ENCODE measurements at regions not wholly inside any gene's neighbourhood (a gene's known extent, or its start where the extent isn't known, plus 50 kb on each side); places are given as distances from the start of the nearest gene placed in this dataset.
A peak's percentile ranks its signal among the peaks of the same experiment; 100 is the strongest.

- DNase-seq (ENCODE audit: low read depth, low spot score): no peak
- H3K27me3 ChIP-seq (ENCODE audit: insufficient read depth, insufficient read length): no peaks in the 10 kb centered on the region
- H3K9ac ChIP-seq (ENCODE audit: insufficient read length, low read depth): no peak overlapping the region
- no peaks in the 10 kb centered on the region for H3K36me3 ChIP-seq (ENCODE audit: insufficient read depth, insufficient read length, low read length)
- TF ChIP-seq ZNF274 (IDR thresholded peaks at IDR 0.05; ENCODE audit: low read depth, low read length) (no peak), SUZ12 (IDR thresholded peaks at IDR 0.05; ENCODE audit: extremely low read depth, insufficient read depth, insufficient read length) (no peak), YY1 (IDR thresholded peaks at IDR 0.05; ENCODE audit: insufficient read depth, insufficient read length) (no peak)
- H3K4me1 ChIP-seq (ENCODE audit: insufficient read depth, insufficient read length): no peaks in the 10 kb centered on the region
- H3K9me3 ChIP-seq (ENCODE audit: insufficient read depth, low read length): 0 out of 2 replicates have a peak, but pooled peaks cover 2% of the 10 kb centered on the region
- no peak overlapping the region for H3K4me3 ChIP-seq (ENCODE audit: insufficient read length, low read depth)
Observed at GRCh38 chr4:121479808-121480207, 99.0 kb upstream of the QRFPR start.

- TF ChIP-seq YY1 (IDR thresholded peaks at IDR 0.05; ENCODE audit: insufficient read depth, insufficient read length) (no peak), ZNF274 (IDR thresholded peaks at IDR 0.05; ENCODE audit: low read depth, low read length) (no peak), SUZ12 (IDR thresholded peaks at IDR 0.05; ENCODE audit: extremely low read depth, insufficient read depth, insufficient read length) (no peak)
Observed at GRCh38 chr4:121477480-121477879, 96.7 kb upstream of the QRFPR start.

GRCh38 chr4:121477079-121477478 lies 96.3 kb upstream of the QRFPR start:
- TF ChIP-seq ZNF274 (IDR thresholded peaks at IDR 0.05; ENCODE audit: low read depth, low read length) (no peak), SUZ12 (IDR thresholded peaks at IDR 0.05; ENCODE audit: extremely low read depth, insufficient read depth, insufficient read length) (no peak), YY1 (IDR thresholded peaks at IDR 0.05; ENCODE audit: insufficient read depth, insufficient read length) (no peak)
- Histone ChIP-seq H3K4me1 (ENCODE audit: insufficient read depth, insufficient read length) (no peaks in the 10 kb centered on the region), H3K27me3 (ENCODE audit: insufficient read depth, insufficient read length) (no peaks in the 10 kb centered on the region), H3K9ac (ENCODE audit: insufficient read length, low read depth) (no peak overlapping the region), H3K9me3 (ENCODE audit: insufficient read depth, low read length) (no peaks in the 10 kb centered on the region), H3K36me3 (ENCODE audit: insufficient read depth, insufficient read length, low read length) (no peaks in the 10 kb centered on the region), H3K4me3 (ENCODE audit: insufficient read length, low read depth) (no peak overlapping the region)
- DNase-seq (ENCODE audit: low read depth, low spot score): no peak

More at GRCh38 chr4:121477480-121477879, 96.7 kb upstream of the QRFPR start:
- Histone ChIP-seq H3K4me1 (ENCODE audit: insufficient read depth, insufficient read length) (no peaks in the 10 kb centered on the region), H3K4me3 (ENCODE audit: insufficient read length, low read depth) (no peak overlapping the region), H3K27me3 (ENCODE audit: insufficient read depth, insufficient read length) (no peaks in the 10 kb centered on the region), H3K9ac (ENCODE audit: insufficient read length, low read depth) (no peak overlapping the region), H3K36me3 (ENCODE audit: insufficient read depth, insufficient read length, low read length) (no peaks in the 10 kb centered on the region), H3K9me3 (ENCODE audit: insufficient read depth, low read length) (no peaks in the 10 kb centered on the region)
- no peak for DNase-seq (ENCODE audit: low read depth, low spot score)

GRCh38 chr4:121472937-121473721 lies 92.3 kb upstream of the QRFPR start:
- Histone ChIP-seq H3K4me1 (ENCODE audit: insufficient read depth, insufficient read length) (no peaks in the 10 kb centered on the region), H3K9ac (ENCODE audit: insufficient read length, low read depth) (no peak overlapping the region), H3K9me3 (ENCODE audit: insufficient read depth, low read length) (no peaks in the 10 kb centered on the region), H3K4me3 (ENCODE audit: insufficient read length, low read depth) (no peak overlapping the region), H3K36me3 (ENCODE audit: insufficient read depth, insufficient read length, low read length) (no peaks in the 10 kb centered on the region), H3K27me3 (ENCODE audit: insufficient read depth, insufficient read length) (no peaks in the 10 kb centered on the region)
- no peak for DNase-seq (ENCODE audit: low read depth, low spot score)
- TF ChIP-seq ZNF274 (IDR thresholded peaks at IDR 0.05; ENCODE audit: low read depth, low read length) (no peak), SUZ12 (IDR thresholded peaks at IDR 0.05; ENCODE audit: extremely low read depth, insufficient read depth, insufficient read length) (no peak), YY1 (IDR thresholded peaks at IDR 0.05; ENCODE audit: insufficient read depth, insufficient read length) (no peak)

- DNase-seq (ENCODE audit: low read depth, low spot score): no peak
- Histone ChIP-seq H3K36me3 (ENCODE audit: insufficient read depth, insufficient read length, low read length) (no peaks in the 10 kb centered on the region), H3K4me1 (ENCODE audit: insufficient read depth, insufficient read length) (no peaks in the 10 kb centered on the region), H3K27me3 (ENCODE audit: insufficient read depth, insufficient read length) (no peaks in the 10 kb centered on the region), H3K9me3 (ENCODE audit: insufficient read depth, low read length) (no peaks in the 10 kb centered on the region), H3K4me3 (ENCODE audit: insufficient read length, low read depth) (no peak overlapping the region), H3K9ac (ENCODE audit: insufficient read length, low read depth) (no peak overlapping the region)
- TF ChIP-seq SUZ12 (IDR thresholded peaks at IDR 0.05; ENCODE audit: extremely low read depth, insufficient read depth, insufficient read length) (no peak), YY1 (IDR thresholded peaks at IDR 0.05; ENCODE audit: insufficient read depth, insufficient read length) (no peak), ZNF274 (IDR thresholded peaks at IDR 0.05; ENCODE audit: low read depth, low read length) (no peak)
Observed at GRCh38 chr4:121464854-121465253, 84.0 kb upstream of the QRFPR start.

GRCh38 chr4:121462660-121463261 lies 81.9 kb upstream of the QRFPR start:
- no peaks in the 10 kb centered on the region for H3K36me3 ChIP-seq (ENCODE audit: insufficient read depth, insufficient read length, low read length)
- H3K27me3 ChIP-seq (ENCODE audit: insufficient read depth, insufficient read length): no peaks in the 10 kb centered on the region
- H3K9ac ChIP-seq (ENCODE audit: insufficient read length, low read depth): no peak overlapping the region
- H3K4me1 ChIP-seq (ENCODE audit: insufficient read depth, insufficient read length): no peaks in the 10 kb centered on the region
- DNase-seq (ENCODE audit: low read depth, low spot score): peak; percentile 55
- TF ChIP-seq ZNF274 (IDR thresholded peaks at IDR 0.05; ENCODE audit: low read depth, low read length) (no peak), SUZ12 (IDR thresholded peaks at IDR 0.05; ENCODE audit: extremely low read depth, insufficient read depth, insufficient read length) (no peak), YY1 (IDR thresholded peaks at IDR 0.05; ENCODE audit: insufficient read depth, insufficient read length) (no peak)
- H3K4me3 ChIP-seq (ENCODE audit: insufficient read length, low read depth): no peak overlapping the region
- no peaks in the 10 kb centered on the region for H3K9me3 ChIP-seq (ENCODE audit: insufficient read depth, low read length)

- Histone ChIP-seq H3K36me3 (ENCODE audit: insufficient read depth, insufficient read length, low read length) (no peaks in the 10 kb centered on the region), H3K9me3 (ENCODE audit: insufficient read depth, low read length) (no peaks in the 10 kb centered on the region), H3K9ac (ENCODE audit: insufficient read length, low read depth) (no peak overlapping the region), H3K4me1 (ENCODE audit: insufficient read depth, insufficient read length) (no peaks in the 10 kb centered on the region), H3K4me3 (ENCODE audit: insufficient read length, low read depth) (no peak overlapping the region), H3K27me3 (ENCODE audit: insufficient read depth, insufficient read length) (no peaks in the 10 kb centered on the region)
- DNase-seq (ENCODE audit: low read depth, low spot score): no peak
- TF ChIP-seq YY1 (IDR thresholded peaks at IDR 0.05; ENCODE audit: insufficient read depth, insufficient read length) (no peak), SUZ12 (IDR thresholded peaks at IDR 0.05; ENCODE audit: extremely low read depth, insufficient read depth, insufficient read length) (no peak), ZNF274 (IDR thresholded peaks at IDR 0.05; ENCODE audit: low read depth, low read length) (no peak)
Observed at GRCh38 chr4:121459026-121459425, 78.2 kb upstream of the QRFPR start.
